ENCODE measurements at regions not wholly inside any gene's neighbourhood (a gene's known extent, or its start where the extent isn't known, plus 50 kb on each side); places are given as distances from the start of the nearest gene placed in this dataset.

GRCh38 chr9:88326015-88326414, 62.2 kb upstream of the SPIN1 start:
- H3K9me2 ChIP-seq (ENCODE audit: insufficient read depth), result no peaks in the 10 kb centered on the region
- H3K4me1 ChIP-seq (ENCODE audit: control insufficient read depth in 1 of 2, insufficient read depth in 2 of 2, low read length in 2 of 2), result no peaks in the 10 kb centered on the region
- DNase-seq (ENCODE audit: low read depth, low spot score) (no peak), ATAC-seq (no peak)
- CTCF ChIA-PET, result no interaction called here
- no peak overlapping the region for H2AFZ ChIP-seq (ENCODE audit: low read depth, low read length, poor library complexity, severe bottlenecking)
- intact Hi-C loops (cut with micrococcal nuclease), result no loop called here
- no peak overlapping the region for H3K4me2 ChIP-seq (ENCODE audit: low read length)
- no peak overlapping the region for H3K4me3 ChIP-seq (replicated peaks in 1 of 2; ENCODE audit: low read depth in 1 of 2, low read length in 2 of 2)
- no peaks in the 10 kb centered on the region for H4K20me1 ChIP-seq (ENCODE audit: insufficient read depth)
- POLR2A ChIA-PET, result no interaction called here
- no peaks in the 10 kb centered on the region for H3K79me2 ChIP-seq (ENCODE audit: insufficient read depth, low read length)
- H3K27ac ChIP-seq (ENCODE audit: low read depth, low read length), result no peak overlapping the region
- no peaks in the 10 kb centered on the region for H3K27me3 ChIP-seq (ENCODE audit: insufficient read depth, low read length)
- TF ChIP-seq SIN3A (IDR thresholded peaks at IDR 0.05; ENCODE audit: low read depth) (no peak), ZFX (IDR thresholded peaks at IDR 0.05) (no peak), EZH2 (IDR thresholded peaks at IDR 0.05) (no peak), CBX3 (IDR thresholded peaks at IDR 0.05; ENCODE audit: low read depth) (no peak)
- RAD21 ChIA-PET (ENCODE audit: low non-redundant PET in 1 of 2, low total read pairs in 2 of 2, uncharacterized antibody in 2 of 2, unreplicated experiment in 2 of 2), result no interaction called here
- no peaks in the 10 kb centered on the region for H3K9me3 ChIP-seq (ENCODE audit: control insufficient read depth in 1 of 2, insufficient read depth in 1 of 2, low read depth in 1 of 2, low read length in 2 of 2)
- H3K36me3 ChIP-seq (ENCODE audit: control insufficient read depth in 1 of 2, insufficient read depth in 2 of 2, low read length in 2 of 2), result no peaks in the 10 kb centered on the region
- H3K9ac ChIP-seq (ENCODE audit: low read length), result no peak overlapping the region
- no TSS peak for BruUV-seq (replicated peaks)

DNA sequence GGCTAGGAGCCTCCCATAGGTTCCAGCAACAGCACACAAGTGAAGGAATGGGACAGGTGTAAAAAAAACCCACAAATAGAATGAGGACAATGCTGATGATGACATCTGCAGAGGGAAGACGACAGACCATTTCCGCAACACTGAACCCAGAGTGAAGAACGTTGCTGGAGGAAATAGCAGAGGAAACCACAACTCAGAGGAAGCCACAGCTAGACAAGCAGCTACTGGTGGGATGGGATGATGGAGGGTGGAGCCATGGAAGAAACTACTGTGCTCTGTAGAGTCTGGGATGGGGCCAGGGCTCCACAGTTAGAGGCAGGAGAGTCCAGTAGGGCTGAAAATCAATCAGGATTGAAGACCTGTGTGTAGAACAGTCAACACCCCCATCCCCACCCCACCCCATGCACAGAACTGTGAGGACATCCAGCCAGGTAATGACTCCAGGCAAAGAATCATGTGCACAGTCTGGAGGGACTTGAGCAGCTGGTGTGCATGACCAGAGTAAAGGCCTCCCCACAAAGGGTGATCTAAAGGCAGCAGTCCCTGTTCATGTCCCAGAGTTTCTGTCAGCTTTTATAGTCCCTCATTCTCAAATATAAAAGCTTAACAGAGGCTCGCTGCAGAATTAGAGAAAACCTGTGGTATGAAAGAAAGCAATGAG, 65.2 kb upstream of the SPIN1 start:
- Histone ChIP-seq H4K20me1 (ENCODE audit: insufficient read depth) (no peaks in the 10 kb centered on the region), H3K27ac (ENCODE audit: low read depth, low read length) (no peak overlapping the region), H3K79me2 (ENCODE audit: insufficient read depth, low read length) (no peaks in the 10 kb centered on the region), H3K9me3 (ENCODE audit: control insufficient read depth in 1 of 2, insufficient read depth in 1 of 2, low read depth in 1 of 2, low read length in 2 of 2) (no peaks in the 10 kb centered on the region), H3K9me2 (ENCODE audit: insufficient read depth) (no peaks in the 10 kb centered on the region), H3K27me3 (ENCODE audit: insufficient read depth, low read length) (no peaks in the 10 kb centered on the region), H3K4me2 (ENCODE audit: low read length) (no peak overlapping the region), H3K36me3 (ENCODE audit: control insufficient read depth in 1 of 2, insufficient read depth in 2 of 2, low read length in 2 of 2) (no peaks in the 10 kb centered on the region), H3K4me1 (ENCODE audit: control insufficient read depth in 1 of 2, insufficient read depth in 2 of 2, low read length in 2 of 2) (no peaks in the 10 kb centered on the region), H2AFZ (ENCODE audit: low read depth, low read length, poor library complexity, severe bottlenecking) (no peak overlapping the region), H3K9ac (ENCODE audit: low read length) (no peak overlapping the region), H3K4me3 (replicated peaks in 1 of 2; ENCODE audit: low read depth in 1 of 2, low read length in 2 of 2) (no peak overlapping the region)
- intact Hi-C loops (cut with micrococcal nuclease), result no loop called here
- RAD21 ChIA-PET (ENCODE audit: low non-redundant PET in 1 of 2, low total read pairs in 2 of 2, uncharacterized antibody in 2 of 2, unreplicated experiment in 2 of 2), result no interaction called here
- POLR2A ChIA-PET, result no interaction called here
- DNase-seq (ENCODE audit: low read depth, low spot score), result no peak
- CTCF ChIA-PET, result no interaction called here
- TF ChIP-seq ZNF274 (IDR thresholded peaks at IDR 0.05; ENCODE audit: low read depth, low read length), result no peak
- TF ChIP-seq CBX3 (IDR thresholded peaks at IDR 0.05; ENCODE audit: low read depth), result no peak
- TF ChIP-seq EZH2 (IDR thresholded peaks at IDR 0.05), result no peak
- TF ChIP-seq, protein P1, sequence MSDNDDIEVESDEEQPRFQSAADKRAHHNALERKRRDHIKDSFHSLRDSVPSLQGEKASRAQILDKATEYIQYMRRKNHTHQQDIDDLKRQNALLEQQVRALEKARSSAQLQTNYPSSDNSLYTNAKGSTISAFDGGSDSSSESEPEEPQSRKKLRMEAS (IDR thresholded peaks at IDR 0.05), result no peak
- TF ChIP-seq SIN3A (IDR thresholded peaks at IDR 0.05; ENCODE audit: low read depth), result no peak
- TF ChIP-seq EZH2phosphoT487 (IDR thresholded peaks at IDR 0.05; ENCODE audit: borderline replicate concordance), result no peak
- TF ChIP-seq JUND (IDR thresholded peaks at IDR 0.05), result no peak
- no peak for TF ChIP-seq FOSL1 (IDR thresholded peaks at IDR 0.05; ENCODE audit: low read depth)
- TF ChIP-seq CTCF (IDR thresholded peaks at IDR 0.05 in 2 of 3, conservative IDR thresholded peaks at IDR 0.05 in 1 of 3; ENCODE audit: borderline replicate concordance in 1 of 3, insufficient read depth in 1 of 3, low read depth in 2 of 3, low read length in 2 of 3), result no peak
- no TSS peak for BruUV-seq (replicated peaks)
- no peak for ATAC-seq
